HG03039 (cell line): ENCODE measurements at regions not wholly inside any gene's neighbourhood (a gene's known extent, or its start where the extent isn't known, plus 50 kb on each side); places are given as distances from the start of the nearest gene placed in this dataset.
"Not testable (repeated sequence)": the region's sequence is repeated elsewhere in the genome, so short reads cannot be mapped to it uniquely, and the experiment has no call there.

Experiments
- ATAC-seq: cut with Tn5 transposase; IDR thresholded peaks from one replicate; pipeline ENCODE4 v1.9.1; 2021; ENCODE audit warnings: mild to moderate bottlenecking, moderate library complexity; ENCODE audit not compliant: unreplicated experiment

DNA sequence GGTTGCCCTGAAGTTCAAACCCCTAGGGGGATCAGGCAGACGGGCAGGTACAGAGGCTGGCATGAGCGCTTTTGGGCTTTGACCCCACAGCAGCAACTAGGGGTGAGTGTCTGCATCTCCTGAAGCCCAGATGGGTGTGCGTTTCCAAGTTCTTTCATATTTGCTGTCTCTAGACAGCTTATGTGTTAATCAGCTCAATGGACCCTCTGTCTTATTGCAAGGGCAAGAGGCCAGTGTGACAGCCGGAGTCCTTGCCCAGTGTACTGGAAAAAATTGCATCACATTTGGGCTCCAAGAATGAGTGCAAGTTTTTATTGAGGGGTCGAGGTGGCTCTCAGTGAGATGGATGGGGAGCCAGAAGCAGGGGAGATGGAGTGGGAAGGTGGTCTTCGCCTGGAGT, 1863.7 kb upstream of the RAG2 start:
- no peak for ATAC-seq

DNA sequence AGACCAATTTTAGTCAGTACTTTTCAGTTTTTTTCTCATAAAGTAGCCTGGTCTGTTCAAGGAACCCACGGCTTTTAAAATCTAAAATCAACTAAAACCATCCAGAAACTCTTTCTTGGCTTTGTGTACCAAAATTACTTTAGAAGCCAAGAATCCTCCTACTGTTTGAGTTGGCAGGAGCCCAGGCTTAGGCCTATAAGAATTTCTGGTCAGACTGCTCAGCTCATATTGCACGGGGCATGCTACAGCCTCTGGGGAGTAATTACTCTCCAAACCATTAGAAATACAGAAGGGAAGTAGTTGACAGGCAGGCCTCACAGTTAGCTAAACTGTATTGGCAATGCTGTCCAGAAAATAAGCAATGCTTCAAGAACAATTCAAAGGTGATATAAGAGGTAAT, 1862.9 kb upstream of the RAG2 start:
- no peak for ATAC-seq

DNA sequence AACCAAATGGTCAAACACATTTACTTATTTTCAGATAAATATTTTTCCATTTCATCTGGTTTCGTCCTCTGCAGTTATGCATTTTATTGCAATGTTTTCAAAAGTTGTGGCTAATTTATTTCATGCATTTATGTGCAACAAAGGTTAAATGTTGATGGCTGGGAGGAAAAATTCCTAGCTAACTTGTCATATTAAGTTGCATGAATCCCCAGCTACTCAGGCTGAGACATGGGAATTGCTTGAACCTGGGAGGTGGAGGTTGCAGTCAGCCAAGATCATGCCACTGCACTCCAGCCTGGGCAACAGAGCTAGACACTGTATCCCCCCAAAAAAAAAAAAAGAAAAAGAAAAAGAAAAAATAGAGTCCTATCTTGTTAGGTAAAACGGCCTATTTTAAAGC, 1862.4 kb upstream of the RAG2 start:
- ATAC-seq: no peak

DNA sequence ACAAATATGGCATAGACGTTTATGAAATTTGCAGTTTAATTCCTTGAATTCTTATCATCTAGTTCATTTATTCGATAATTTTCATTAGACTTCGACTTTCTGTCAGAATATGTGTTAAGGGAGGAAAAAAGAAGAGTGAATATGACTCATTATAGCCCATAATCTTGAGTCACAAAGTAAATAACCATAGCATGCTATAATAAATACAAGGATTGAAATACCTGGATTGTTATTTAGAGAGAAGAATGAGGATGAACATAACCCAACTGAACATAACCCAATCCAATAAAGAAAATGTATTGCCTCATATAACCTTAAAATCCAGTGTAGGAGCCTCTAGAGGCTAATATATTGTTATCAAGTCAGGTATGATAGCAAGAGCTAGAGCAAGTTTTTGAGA, 1858.3 kb upstream of the RAG2 start:
- no peak for ATAC-seq

DNA sequence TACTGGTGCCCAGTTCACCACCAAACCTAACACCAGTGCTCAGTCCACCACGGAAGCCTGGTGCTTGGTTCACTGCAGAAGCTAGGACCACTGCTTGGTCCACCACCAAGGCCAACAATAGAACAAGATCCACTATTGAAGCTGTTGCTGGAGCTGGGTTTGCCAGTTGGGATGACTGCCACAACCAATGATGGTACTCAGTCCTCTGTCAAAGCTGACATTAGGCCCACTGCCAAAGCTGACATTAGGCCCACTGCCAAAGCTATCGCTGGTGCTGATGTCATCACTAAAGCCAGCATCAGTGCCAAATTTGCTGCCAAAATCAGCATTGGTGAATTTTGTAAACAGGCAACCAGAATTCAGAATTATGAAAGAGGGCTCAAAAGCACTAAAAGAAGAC, 1850.2 kb upstream of the RAG2 start:
- ATAC-seq: no peak

DNA sequence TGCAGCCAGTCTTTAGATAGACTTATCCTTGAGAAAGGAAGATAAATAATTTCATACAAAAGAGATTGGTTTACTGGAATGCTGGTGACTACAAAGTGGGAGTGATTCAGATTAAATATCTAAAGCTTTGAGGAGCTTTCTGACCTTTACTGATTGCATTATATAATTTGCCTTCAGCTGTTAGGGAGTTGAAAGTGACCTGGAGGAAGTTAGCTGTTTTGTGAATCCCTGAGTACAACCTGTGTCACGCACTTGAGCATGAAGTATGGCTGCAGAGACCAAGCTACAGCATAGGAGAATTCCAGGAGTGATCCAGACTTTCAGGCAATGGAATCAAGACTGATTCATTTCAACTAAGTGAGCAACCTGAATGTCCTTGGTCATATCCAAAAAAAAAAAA, 1848.3 kb upstream of the RAG2 start:
- ATAC-seq: no peak

DNA sequence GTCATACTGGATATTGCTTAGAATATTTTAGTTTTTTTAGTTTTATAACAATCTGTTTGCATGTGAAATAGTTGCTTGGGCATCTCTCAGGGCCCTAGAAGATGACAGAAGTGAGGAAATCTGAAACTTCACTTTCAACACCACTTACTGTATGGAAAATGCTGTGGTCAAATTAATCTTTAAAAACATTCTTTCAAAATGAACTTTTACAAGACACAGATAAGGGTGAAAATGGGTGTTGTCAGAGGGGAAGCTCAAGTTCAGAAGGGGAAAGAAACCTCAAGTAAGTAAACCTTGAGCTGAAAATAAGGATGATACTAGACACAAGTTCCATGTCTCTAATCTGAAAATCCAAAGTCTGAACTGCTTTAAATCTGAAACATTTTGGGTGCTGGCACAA, 1840.1 kb upstream of the RAG2 start:
- ATAC-seq: no peak

DNA sequence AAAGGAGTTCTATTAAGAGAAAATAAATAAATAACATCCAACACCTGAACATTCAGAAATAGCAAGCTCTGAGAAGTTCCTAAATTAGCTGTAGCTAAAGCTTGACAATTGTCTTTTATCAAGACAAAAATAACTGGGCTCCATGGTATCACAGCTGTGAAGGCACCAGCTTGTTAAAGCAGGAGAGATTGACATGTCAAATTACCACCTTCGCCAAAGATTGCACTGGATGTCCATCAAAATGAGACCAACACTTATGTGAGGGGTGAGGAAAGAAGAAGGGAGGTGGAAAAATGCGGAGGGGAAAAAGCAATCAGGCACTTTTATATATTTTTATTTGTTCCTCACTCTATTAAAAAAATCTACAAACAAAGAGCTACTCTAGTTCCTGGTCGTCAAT, 1827.5 kb upstream of the RAG2 start:
- no peak for ATAC-seq

DNA sequence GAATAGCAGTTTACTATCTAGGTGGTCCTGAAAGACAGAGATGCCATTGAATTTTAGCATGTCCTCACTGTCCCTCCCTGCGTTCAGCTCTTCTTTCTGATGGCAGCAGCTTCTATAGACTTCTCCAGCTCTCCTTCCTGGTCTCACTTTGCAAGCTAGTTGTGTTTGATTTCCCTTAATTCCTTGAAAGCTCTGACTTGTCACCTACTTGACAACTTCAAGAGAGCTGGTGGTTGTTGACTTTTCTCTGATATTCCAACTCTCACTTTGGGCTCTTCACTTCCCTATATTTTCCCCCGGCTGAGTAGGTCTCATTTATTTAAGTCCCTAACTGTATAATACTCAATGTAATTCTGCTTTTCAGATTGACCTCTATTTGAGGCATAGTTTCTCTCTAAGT, 1825.0 kb upstream of the RAG2 start:
- ATAC-seq: no peak

DNA sequence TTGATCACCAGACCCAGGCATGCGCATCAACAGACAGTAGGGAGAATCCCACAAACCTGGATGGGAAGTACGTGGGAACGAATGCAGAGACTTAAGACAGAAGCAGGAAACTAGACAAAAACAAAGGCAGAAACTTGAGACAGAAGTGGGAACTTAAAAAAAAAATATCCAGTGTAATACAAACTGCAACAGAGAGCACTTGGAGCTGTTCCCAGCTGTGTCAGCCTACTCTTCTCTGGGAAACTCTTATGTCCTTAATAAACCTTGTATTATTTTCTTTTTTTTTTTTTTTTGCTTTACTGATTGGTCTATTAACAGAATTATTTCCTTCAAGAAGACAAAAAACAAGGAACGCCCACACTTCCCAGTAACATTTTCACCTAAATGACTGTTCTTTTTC, 1818.1 kb upstream of the RAG2 start:
- no peak for ATAC-seq

DNA sequence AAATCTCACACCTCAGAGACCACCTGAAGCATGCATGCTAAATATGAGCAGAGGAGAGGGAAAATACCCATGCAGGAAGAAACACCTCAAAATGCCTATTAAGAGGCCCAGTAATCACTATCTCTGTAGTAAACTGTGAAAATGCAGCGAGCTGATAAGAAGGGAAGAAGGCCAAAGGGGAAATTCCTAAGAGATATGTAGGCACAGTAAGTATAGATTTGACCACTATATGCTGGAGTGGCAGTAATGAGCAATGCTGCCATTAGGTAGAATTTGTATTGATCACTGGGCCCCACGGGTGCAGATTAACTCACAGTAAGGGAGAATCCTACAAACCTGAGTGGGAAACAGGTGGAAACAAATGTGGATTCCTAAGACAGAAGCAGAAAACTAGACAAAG, 1813.1 kb upstream of the RAG2 start:
- no peak for ATAC-seq

DNA sequence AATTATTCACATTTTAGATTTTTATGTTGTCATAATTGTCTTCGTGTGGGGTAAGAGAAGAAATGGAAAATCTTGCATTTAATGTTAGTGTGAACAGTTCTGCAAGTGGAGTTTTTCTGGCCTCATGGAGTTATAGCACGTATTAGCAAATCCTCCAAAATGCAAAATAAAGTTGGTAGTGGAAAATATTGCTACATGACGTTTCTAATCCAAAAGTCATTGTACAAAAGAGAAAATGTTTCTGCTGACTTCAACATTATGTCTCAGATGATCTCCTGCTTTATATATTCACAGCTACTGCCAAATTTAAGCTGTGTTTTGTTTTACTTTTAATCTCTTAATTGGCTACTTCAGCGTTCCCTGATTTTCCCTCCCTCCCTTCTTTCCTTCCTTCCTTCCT, 1804.0 kb upstream of the RAG2 start:
- ATAC-seq: no peak

DNA sequence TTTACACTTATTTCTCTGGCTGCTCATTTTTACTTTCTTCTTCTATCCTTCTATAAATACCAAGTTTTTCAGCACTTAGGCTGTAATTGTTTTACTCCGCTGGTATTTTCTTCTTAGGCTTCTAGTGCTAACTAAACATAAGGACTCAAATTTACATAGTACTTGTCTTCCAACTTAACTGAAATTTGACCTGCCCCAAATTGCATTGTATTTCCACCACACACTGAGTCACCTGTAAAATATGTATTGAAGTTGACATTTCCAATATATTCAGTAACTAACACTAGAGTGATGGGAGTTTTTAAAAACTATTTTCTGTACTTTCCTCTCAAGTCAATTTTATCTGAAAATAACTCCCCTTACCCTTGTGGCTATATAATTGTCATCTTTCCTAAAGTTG, 1794.1 kb upstream of the RAG2 start:
- ATAC-seq: no peak

DNA sequence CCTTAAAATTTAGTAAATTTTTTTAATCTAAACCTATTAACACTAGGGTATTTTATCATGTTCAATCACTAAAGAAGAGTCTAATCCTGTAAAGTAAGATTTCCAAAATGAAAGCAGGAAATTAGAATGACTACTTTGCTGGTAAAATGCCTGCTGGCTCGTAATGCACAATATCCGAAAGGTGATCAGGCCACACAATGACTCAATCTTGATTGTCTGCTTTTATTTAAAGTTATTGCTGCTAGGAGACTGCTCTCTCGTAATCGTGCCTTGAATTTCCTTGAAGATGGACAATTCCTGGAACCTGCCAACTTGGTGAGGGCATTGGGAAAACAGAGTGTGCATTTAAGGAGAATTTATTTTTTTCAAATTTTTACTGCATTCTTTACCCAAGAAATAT, 1786.5 kb upstream of the RAG2 start:
- ATAC-seq: no peak

DNA sequence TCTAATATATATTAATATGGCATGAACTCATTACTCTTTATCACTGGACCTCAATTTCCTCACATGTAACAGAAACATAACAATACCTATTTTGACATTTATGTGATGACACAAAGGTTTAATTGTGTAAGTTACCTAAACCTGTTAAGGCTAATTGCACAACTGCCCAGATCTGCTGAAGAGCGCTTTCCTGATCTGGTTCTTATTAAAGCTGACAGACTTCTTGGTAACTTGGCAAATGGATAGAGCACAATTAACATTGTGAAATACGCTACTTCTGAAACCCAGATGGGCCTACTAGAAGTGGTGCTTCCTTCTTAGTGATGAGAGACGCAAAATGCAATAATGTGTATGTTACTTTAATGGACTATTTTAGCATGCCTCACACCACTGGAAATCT, 1767.2 kb upstream of the RAG2 start:
- no peak for ATAC-seq

DNA sequence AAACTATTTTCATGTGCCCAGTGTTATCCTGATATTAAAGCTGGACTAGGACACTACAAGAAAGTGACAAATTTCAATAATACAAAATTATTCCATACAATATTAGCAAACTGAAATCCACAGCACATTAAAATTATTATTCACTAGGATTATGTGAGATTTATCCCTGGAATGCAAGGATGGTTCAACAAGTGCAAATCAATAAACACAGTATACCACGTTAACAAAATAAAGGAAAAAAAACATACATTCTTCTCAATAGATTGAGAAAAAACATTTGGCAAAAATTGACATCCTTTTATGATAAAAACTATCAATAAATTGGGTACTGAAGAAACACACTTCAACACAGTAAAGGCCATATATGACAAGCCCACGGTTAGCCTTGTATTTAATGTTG, 1758.2 kb upstream of the RAG2 start:
- no peak for ATAC-seq

DNA sequence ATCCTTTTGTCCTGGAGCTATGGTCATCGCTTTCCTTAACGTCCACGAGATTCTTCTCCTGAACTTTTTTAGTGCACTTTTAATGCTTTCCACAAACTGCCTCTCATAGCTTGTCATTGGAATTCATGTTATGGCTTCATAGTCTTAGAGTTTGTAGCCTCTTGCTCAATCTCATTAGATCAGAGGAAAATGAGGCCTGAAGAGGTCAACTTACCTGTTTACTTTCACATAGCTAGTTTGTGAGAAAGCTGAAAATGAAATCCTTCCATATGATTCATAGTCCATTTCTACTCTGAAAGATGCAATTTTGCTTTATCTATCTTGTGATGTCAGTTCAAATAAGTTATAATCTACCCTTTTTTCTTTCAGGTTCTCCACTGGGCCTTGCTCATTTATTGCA, 1747.2 kb upstream of the RAG2 start:
- no peak for ATAC-seq

DNA sequence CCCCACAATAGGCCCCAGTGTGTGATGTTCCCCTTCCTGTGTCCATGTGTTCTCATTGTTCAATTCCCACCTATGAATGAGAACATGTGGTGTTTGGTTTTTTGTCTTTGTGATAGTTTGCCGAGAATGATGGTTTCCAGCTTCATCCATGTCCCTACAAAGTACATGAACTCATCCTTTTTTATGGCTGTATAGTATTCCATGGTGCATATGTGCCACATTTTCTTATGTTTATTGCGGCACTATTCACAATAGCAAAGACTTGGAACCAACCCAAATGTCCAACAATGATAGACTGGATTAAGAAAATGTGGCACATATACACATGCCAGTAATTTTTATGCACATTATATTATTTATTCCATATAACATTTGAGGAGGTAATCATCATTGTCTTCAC, 1743.6 kb upstream of the RAG2 start:
- ATAC-seq: not testable (repeated sequence)

DNA sequence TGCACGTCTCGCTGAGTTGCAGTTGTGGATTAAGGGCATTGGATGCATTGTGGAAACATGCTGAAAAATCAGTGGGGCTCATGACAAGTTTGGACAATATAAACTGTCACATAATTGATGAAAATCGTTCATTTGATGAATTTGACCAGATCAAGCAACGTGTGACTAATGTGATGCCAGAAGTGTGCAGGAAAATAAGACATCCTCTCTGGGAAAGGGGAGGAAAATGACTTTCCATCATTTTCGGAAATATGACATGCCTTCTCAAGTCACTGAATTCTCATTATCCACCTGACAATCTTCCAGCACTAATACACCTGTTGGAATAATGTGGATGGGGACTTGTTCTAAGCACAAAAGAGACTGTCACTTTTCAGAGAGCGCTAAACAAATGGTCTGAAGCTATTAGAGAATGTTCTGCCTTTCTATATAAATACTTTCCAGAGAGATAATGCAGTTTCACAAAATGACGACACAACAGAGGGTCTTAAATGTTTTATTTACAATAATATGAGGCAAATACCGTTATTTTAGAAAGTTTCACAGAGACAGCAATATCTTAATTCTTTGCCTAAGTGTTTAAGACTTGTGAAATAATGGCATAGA, 1741.9 kb upstream of the RAG2 start:
- no peak for ATAC-seq

DNA sequence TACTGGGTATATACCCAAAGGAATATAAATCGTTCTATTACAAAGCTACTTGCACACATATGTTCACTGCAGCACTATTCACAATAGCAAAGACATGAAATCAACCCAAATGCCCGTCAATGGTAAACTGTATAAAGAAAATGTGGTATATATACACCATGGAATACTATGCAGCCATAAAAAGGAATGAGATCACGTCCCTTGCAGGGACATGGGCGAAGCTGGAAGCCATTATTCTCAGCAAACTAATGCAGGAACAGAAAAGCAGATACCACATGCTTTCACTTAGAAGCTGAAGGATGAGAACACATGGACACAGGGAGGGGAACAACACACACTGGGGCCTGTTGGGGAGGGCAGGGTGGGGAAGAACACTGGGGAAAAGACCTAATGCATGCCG, 1740.0 kb upstream of the RAG2 start:
- ATAC-seq: not testable (repeated sequence)

DNA sequence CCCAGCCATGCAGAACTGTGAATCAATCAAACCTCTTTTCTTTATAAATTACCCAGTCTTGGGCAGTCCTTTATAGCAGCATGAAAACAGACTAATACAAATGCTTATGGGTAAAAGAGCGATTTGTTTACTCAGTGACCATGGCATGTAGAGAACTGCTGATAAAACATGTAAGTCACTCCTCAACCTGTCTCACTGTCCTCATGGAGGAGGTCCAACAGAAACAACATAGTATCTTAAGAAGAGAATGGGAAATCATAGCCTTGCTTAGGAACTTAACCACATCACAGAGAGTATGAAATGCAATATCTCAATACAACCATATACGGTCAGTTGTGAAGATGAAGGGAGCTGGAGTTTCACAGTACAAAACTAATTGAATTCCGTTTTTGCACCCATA, 1734.0 kb upstream of the RAG2 start:
- no peak for ATAC-seq

DNA sequence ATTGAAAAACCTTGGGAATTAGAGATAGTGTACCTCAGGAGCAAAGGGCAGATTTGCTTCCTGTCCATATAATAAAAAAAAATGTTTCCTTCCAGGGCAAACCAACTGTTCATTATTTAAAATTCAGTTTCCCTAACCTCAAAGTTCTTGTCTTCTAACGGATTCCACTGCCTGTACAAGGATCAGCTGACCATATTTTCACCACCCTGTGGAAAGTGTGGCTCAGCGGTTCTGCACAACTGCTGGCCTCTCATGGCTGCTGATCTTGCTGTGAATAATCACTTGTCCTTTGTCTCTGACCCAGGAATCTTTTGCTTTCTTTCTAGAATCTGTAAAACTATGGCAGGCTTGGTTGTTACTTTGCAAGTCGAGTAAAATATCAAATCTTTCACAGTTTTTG, 1732.5 kb upstream of the RAG2 start:
- ATAC-seq: no peak

DNA sequence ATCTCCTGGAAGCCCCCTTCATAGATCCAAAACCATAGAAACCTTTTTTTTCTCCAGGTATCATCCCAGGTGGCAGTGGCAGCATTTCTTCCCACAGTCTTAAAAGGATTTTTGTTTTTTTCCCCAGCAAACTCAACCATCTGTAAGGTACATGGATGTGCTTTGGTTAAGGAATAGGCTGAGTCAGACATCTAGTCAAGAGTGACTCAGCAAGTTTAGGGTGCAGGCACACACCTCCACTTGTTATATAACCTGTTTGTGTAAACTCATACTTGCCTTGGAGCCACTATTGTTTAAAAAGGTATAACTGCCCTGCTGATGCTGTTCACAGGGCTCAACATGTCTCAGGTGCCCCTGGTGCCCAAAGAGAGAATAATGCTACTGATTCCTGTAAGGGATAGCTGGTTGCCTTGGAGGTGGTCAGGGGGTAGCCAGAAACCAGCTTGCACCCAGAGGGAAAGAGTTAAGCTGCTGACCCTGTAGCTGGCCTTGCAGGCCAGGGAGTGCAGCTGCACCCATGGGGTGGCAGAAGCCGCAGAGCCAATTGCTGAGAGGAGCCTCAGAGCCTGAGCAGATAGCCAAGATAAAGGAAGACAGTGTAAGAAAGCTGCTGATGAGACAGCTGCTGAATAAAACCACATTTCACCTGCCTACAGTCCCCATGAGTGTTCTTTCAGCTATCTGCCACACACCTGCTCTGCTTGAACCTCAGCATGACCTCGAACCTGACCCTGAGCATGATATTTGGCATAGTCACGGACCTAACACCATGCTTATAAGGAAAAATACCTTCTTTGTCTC, 1726.1 kb upstream of the RAG2 start:
- ATAC-seq: no peak
